ENCODE measurements at regions not wholly inside any gene's neighbourhood (a gene's known extent, or its start where the extent isn't known, plus 50 kb on each side); places are given as distances from the start of the nearest gene placed in this dataset.

DNA sequence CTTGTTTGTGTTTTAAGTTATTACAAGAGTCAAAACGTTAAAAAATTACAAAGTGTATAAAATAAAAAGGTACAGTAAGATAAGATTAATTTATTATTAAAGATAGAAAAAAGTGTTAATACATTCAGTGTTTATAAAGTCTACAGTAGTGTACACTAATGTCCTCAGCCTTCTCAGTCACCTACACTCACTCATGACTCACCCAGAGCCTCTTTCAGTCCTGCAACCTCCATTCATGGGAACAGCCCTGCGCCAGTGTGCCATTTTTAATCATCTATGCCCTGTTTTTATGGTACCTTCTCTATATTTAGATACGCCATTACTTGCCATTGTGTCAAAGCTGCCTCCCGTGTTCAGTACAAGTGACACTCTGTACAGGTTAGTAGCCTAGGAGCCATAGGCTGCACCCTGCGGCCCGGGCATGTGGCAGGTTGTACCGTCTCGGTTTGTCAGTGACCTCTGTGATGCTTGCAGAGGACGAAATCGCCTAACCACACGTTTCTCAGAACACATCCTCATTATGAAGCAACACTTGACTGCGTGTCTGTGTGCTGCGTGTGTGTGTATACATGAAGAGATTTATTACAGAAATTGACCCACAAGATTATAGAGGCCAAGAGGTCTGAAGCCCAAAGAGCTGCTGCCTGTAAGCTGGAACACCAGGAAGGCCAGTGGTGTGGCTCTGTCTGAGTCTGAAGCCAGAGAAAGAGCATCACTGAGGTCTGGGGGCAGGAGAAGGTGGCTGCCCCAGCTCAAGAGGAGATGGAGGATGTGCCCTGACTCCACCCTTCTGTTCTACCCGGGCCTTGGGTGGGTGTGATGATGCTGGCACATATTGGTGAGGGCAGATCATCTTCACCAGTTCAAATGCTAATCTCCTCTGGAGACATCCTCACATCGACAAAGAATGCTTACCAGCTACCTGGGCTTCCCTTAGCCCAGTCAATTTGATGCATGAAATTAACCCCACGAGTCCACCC is 116.6 kb upstream of the C14orf180 start:
- DNase-seq (ENCODE audit: low spot score), result no peak

DNA sequence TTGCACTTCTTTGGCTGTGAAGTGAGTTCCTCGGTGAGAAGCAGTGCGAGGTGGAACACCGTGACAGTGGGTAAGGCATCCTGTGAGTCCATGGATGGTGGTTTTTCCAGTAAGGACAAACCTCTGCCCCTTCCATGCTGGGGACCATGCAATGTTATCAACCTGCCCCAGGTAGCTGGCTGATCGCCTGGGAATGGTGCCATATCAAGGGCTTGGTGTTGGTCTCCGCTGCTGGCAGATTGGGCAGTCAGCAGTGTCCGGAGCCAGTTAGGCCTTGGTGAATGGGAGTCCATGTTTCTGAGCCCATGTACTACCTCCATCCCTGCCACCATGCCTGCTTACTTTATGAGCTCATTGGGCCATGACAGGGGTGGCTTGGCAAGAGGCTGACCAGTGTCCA is 114.7 kb upstream of the C14orf180 start:
- no peak for DNase-seq (ENCODE audit: low spot score)

DNA sequence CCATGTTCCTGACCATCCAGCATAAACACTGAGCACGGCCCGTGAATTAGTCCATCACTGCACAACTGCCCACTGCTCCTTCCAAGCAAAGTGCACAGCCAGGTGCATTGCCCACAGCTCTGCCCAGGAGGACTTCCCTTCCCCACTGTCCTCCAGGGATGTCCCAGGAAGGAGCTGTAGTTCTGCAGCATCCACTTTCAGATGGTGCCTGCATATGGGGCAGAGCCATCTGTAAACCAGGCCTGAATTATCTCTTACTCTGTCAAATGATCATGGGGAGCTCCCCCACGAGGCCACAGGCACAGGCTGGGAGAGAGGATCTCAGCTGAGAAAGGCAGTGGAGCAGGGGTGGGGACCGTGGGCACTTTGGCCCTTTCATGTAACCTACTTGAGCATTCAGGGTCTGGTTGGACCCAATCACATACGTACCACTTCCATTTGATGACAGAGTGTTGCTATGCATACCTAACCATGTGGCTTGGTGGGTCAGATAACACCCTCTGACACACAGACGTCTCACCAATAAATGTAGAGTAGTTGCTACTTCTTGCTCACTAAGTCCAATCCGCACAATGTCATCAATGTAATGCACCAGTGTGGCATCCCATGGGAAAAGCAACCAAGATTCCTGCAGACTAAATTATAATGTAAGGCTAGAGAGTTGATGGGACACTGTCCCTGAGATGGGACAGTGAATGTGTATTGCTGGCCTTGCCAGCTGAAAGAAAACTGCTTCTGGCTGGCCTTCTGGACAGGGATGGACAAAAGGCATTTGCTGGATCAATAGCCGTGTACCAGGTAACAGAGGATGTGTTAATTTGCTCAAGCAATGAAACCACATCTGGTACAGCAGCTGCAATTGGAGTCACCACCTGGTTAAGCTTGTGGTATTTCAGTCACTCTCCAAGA is 113.8 kb upstream of the C14orf180 start:
- DNase-seq (ENCODE audit: low spot score), result no peak

DNA sequence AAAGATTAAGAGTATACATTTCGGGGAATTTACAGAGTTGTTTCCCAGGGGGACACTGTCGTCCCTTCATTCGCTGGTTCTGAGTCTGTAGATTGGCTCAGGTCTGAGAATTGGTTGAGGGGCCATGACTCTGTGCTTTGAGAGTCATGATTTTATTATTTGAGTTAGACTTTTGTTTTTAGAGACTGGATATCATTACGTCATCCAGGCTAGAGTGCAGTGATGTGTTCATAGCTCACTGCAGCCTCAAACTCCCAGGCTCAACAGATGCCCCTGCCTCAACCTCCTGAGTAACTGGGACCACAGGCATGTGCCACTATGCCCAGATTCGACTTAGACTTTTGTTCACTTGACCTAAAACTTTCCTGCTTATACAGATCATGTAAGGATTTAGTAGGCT is 112.3 kb upstream of the C14orf180 start:
- no peak for DNase-seq (ENCODE audit: low spot score)

DNA sequence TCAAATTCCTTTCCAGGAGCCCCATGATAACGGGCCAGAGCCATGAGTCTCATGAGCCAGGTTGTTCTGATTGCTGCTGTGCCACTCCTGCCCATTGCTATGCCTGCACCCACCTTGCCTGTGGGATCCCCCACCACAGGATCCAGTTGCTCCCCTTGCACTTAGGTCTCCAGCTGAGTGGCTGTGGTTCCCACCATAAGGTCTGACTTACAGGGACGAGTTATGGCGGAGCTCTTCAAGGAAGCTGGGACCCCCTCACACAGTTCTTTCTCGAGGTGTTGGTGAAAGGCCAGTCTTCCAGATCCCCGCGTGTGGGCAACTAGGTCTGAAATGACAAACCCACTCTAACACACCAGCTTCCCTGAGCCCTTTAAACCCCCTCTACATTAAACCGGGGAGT is 111.9 kb upstream of the C14orf180 start:
- DNase-seq (ENCODE audit: low spot score), result no peak

DNA sequence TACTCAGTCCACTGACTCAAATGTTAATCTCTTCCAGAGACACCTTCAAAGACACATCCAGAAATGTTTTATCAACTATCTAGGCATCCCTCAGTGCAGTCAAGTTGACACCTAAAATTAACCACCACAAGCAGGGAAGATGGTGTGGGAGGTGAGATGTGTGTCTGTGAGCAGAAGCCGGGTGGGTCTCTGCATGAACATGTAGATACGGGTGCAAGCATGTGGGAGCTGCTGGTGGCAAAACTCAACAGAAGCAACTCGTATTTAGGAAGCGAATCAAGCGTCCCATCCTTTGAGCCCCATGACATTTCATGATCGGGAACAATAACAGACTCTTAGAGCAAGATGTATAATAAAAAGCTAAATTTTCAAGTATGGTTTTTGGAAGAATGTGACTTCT is 110.0 kb upstream of the C14orf180 start:
- DNase-seq (ENCODE audit: low spot score), result no peak

DNA sequence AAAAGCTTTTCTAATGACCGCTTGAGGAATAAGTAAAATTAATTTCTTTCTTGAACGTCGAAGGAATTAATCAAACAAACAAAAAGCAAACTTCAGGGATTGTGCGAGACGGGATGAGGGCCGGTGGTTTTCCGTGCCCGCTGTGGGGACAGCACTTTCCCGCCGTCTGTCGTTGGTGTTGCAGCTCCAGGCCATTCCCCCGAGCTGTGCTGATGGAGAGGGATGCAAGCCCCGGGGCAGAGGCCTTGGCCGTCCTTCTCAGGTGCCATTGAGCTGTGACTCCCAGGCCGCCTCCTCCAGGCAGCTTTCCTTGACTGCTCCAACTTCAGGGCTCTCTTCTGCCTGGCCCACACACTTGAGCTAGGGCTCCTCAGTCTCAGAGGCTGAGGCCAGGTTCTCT is 109.0 kb upstream of the C14orf180 start:
- no peak for DNase-seq (ENCODE audit: low spot score)

DNA sequence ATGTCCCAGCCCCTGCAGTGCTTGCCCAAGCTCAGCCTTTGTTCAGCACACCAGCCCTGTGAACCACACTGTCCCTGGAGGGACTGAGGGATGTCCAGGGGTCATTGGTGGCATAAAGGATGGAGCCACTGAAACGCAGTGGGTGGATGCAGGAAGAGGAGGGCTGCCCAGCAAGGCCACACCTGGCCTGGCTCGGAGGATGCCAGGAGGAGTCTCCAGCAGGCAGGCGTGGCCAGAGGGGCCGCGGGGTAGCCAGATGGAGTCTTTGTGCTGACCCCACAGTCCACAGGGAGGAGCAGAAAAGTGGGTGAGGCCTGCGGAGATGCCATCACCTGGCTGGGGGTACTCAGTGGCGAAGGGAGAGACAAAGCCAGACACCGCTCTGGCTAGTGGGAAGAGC is 108.5 kb upstream of the C14orf180 start:
- DNase-seq (ENCODE audit: low spot score), result no peak

DNA sequence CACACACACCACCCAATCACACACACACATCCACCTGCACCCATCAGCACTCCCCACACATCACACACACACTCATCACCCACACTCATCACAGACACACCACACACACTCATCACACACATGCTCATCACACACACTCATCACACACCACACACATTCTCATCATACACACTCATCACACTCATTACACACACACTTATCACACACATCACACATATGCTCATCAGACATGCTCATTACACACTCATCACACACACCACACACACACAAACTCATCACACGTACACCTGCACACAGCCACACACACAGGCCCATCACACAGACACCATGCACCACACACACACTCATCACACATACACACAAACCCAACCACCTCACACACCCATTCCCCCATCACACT is 107.5 kb upstream of the C14orf180 start:
- no peak for DNase-seq (ENCODE audit: low spot score)

DNA sequence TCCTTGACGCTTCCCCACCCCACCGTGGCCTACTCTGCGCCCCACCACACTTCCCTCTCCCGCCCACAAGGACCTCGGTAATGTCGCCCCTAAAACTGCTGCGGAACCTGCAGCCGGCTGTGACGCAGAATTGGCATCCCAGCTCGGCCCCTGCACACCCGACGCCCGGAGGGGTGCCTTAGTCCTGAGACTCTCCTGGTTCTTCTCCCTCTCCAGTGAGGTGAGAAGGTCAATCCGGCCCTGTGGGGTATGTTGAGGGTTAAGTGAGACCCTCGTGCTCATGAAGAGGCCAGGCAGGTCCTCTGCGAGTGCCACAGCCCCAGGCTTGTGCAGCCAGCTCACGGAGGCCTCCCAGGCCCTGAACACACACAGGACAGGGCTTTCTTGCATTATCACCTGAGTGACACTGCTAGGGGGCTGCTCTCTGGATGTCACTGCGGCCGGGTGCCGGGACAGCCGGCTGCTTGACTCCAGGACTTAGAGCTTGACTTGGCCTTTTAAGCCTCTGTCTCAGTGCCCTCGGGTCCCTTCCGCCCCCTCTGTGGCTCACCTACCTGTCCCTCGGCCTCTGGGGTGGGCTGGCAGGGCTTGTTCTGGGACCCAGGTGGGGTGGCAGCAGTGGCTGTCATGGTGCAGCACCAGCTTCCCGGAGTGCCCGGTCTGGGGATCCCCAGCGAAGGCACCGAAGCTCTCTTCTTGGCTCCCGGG is 106.9 kb upstream of the C14orf180 start:
- DNase-seq (ENCODE audit: low spot score), result no peak

DNA sequence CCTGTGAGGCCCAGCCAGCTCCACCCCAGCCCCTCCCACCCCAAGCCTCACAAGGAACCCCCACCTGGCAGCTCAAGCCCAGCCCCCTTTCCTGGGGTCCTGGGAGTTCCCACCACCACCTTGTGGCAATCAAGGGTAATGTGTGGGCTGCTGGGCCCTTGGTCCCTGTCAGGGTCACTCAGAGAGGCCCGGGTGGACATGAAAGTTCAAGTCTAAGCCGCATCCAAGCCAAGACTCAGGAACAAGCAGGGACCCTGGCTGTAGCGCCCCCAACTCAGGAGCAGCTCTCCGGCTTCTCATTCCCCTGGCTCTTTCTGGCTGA is 106.4 kb upstream of the C14orf180 start:
- no peak for DNase-seq (ENCODE audit: low spot score)

DNA sequence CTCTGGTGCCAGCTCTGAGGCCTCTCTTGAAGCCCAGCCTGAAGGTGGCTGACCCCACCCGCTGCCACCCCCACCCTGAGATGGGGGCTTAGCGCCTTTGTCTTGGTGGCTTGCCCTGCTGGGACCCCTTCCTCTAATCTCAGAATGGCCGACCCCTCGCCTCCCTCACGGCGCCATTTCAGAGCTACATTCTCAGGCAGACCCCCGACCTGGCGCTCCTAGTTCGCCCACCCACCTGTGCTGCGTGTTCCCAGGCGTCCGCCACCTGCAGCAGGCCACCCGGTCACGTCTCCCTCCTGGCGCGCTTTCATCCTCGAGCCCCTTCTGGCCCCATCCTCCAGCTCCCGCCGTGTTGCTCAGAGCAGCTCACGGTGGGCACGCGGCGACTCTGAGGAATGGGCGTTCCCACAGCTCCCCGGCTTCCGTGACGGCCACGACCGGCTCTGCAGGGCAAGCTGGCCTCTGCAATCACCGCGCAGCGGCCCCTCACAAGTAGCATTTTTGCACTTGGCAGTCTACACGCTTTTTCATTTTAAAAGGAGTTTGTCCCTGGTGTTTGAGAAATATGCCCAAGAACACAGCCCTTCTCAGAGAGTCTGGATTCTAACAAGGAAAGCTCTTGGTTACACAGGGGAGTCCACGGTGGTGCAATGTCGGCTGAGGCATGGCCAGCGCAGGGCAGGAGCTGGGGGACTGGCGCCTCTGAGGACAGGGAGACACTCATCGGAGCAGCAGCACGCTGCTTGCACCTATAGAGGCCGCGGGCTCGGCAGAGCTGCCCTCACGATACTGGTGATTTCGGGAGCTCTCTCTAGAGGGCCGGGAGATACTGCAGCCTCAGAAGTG is 105.7 kb upstream of the C14orf180 start:
- no peak for DNase-seq (ENCODE audit: low spot score)

DNA sequence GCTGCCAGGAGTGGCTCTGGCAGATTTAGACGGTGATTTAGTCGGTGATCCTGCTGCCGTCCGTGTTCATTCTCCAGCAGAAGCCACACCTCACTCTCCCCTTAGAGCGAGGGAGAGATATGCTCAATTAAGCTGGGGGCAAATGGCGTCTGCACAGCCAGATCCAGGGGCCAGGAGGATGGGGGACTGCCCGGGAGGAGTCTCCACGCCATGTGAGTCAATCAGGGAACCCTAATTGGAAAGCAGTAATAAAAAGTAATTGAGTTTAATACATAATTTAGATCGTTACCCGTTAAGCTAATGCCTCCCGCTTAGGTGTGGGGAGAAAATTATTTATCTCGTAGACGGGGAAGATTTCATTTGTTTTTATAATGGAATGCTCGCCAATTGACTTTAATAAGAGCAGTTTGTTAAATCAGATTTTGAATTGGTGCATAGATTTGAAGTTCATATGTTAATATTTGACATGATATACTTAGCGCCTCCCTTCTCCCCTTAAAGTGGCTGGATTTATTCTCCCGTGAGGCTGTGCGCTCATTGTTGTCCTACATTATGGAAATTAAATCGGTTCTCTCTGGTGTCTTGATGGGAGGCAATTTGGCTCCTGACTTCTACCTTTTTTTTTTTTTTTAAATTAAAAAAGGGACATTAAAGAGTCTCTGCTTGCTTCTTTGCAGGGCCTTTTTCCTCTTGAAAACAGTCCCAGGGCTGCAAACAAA is 104.9 kb upstream of the C14orf180 start:
- no peak for DNase-seq (ENCODE audit: low spot score)

DNA sequence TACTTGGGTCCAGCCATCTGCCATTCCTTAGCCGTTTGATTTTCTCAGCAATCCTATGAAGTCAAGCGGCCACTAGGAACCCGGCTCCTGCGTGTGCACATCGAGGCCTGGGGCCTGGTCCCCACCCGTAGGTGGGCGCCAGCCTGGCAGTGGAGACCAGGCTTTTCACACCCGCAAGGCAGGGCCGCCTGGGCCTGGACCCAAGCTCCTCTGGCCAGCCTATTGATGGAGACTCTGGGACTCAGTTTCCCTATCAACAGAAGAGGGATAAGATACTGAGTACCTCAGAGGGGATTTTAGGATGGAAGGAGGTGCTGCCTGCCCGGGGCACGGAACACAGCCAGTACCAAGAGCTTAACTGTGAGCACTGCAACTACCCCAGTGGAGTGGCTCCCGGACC is 104.3 kb upstream of the C14orf180 start:
- DNase-seq (ENCODE audit: low spot score), result no peak

DNA sequence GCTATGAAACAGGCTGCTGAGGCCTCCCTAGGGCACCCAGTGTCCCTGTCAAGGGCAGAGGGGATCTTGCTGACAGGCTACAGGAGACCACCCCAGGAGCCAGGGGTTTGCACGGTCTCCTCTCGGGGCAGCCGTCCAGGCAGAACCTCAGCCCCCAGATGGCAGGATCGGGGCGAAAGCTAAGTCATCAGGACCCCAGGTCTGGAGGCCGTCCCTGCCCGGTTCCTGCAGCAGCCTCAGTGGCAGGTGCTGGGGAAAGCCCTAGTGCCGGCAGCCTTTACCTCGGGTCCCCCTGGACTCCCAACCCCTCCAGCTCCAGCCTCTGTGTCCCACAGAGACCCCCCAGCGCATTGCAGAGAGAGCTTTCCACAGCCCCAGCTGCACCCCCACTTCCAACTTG is 103.8 kb upstream of the C14orf180 start:
- DNase-seq (ENCODE audit: low spot score), result no peak

DNA sequence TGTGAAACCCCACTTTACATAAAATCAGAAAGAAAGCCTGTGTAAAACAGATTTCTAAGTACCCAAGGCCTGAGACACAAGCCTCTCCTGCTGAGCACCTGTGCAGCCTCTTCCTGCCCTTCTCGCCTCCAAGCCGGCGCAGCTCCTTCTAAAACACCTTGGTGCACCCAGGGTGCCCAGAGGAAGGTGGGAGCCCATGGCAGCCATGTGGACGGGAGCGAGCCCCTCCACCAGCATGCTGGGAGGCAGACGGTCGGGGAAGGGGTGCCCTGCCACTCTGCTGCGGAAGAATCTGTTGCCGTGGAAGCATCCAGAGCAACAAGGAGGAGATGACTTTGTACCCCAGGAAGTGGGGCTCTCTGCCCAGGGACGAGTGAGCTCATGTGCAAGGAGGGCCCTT is 103.1 kb upstream of the C14orf180 start:
- DNase-seq (ENCODE audit: low spot score), result no peak

DNA sequence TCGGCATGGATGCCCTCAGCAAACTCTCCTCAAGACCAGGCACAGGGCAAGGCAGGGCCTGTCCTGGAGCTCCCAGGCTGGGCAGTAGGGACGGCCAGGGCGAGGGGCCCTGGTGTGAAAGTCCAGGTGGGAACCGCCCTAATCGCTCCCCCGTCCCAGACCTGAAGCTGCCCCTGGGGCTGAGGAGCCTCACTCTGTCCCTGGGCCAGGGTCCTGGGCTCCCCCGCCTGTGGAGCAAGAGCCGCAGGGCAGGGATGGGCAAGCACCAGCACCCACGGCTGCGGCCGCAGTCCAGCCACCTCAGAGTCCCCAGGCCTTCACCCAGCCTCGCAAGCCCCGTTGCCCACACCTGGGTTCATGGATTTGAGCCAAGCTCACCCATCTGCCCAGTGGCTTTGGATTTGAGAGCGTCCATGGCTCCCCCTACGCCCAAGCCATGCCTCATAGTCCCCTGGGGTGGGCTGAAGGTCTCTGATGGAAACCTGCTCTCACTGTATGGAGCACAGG is 102.4 kb upstream of the C14orf180 start:
- no peak for DNase-seq (ENCODE audit: low spot score)

DNA sequence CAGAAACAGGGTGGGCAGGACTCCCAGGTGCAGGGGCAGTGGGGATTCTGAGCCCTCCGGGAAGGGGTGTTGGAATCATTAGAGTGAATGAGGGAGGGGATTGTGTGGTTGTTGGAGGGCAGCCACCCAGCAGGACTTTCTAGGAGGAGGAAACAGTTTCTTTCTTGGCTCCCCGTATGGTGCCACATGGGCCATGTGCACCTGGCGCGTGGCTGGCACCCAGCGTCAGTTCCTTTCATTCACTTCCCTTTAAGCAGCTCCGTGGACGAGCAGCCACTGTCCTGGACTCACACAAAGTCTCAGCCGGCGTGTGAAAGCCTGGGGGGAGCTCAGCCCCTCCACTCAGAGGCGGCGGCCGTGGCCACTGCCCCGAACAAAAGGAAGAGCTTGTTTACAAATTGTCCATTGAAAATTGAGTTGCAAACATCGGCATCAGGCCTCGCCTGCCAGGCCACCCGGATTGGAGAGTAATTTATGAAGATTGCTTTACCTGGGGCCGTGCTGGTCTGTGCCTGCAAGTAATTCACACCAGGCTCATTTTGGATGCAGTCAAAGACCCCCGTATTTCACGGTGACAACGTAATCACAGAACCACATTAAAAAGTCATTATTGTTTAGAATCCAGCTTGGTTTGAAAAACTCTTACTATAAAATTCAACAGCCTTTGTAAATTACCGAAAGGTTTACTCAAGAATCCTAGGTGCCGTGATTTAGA is 101.7 kb upstream of the C14orf180 start:
- DNase-seq (ENCODE audit: low spot score), result no peak

DNA sequence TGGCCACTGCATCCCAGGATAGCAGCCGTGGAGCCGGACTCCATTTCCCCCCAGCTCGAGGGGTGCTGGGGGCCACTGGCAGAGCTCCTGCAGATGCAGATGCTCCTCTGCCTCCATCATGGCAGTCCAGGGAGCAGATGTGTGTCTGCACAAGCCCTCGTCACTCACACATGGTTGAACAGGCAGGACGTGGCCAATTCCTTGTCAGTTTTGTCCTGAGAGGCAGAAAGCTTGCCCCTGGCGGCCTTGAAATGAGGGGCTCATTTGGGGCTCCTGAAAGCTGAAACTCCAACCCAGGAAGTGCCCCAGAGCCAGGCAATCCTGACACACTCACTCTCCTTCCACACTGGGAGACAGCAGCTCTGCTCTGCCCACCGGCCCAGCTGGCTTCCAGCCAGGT is 100.9 kb upstream of the C14orf180 start:
- DNase-seq (ENCODE audit: low spot score), result no peak

DNA sequence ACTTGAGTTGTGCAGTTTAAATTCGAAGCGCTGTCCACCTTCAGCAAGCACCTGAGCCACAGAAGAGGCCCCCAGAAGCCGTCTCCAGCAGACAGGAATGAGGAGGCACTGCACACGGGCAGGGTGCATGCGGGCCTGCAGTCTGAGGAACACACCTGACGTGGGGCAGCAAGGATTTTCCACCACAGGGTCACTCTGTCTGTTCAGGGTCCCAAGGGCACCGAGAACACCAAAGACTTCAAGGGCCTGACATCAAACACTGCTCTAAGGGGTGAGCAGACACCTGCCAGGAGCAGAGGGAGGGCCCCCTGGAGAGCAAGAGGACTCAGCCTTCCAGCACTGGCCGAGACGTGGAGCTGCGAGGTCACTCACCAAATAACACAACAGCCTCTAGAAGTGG is 99.7 kb upstream of the C14orf180 start:
- no peak for DNase-seq (ENCODE audit: low spot score)

All from pons (tissue), 1 donor.